ENCODE measurements at regions not wholly inside any gene's neighbourhood (a gene's known extent, or its start where the extent isn't known, plus 50 kb on each side); places are given as distances from the start of the nearest gene placed in this dataset.

- TF ChIP-seq CTCF (IDR thresholded peaks at IDR 0.05; ENCODE audit: low read depth, low read length) (no peak), EZH2phosphoT487 (IDR thresholded peaks at IDR 0.05; ENCODE audit: low read depth) (no peak)
Observed at GRCh38 chr12:114093520-114093919, 127.4 kb upstream of the RBM19 start.

Data from OCI-LY3 (cell line).